Prostate gland (tissue), 2 donors: ENCODE measurements at regions not wholly inside any gene's neighbourhood (a gene's known extent, or its start where the extent isn't known, plus 50 kb on each side); places are given as distances from the start of the nearest gene placed in this dataset.

Experiments
- DNase-seq: peaks from one replicate; pipeline ENCODE4 v3.0.0-alpha.2; 2019; ENCODE audit warnings: low spot score
- H3K27ac ChIP-seq, 2 donors: fragments of 200-600 bp; sonication (generic); 2 replicates each; pipeline ENCODE4 v1.5.1; 2017 to 2019
- H3K27me3 ChIP-seq: fragments of 200-600 bp; sonication (generic); replicated peaks from 2 replicates; pipeline ENCODE4 v1.5.1; 2019; ENCODE audit not compliant: insufficient read depth
- H3K36me3 ChIP-seq, 2 donors: fragments of 200-600 bp; sonication (generic); 1 replicate in 1 of 2; 2 replicates in 1 of 2; pipeline versions ENCODE4 v1.5.1 to v1.8.1; 2017 to 2019
- H3K4me1 ChIP-seq: fragments of 200-600 bp; sonication (generic); replicated peaks from 2 replicates; pipeline ENCODE4 v1.5.1; 2019
- H3K4me3 ChIP-seq, 2 donors: fragments of 200-600 bp; sonication (generic); 2 replicates each; pipeline ENCODE4 v1.5.1; 2017 to 2019
- H3K9me3 ChIP-seq: fragments of 200-600 bp; sonication (generic); 2 replicates; pipeline ENCODE4 v1.5.1; 2017
- POLR2A ChIP-seq: fragments of 450-650 bp; IDR thresholded peaks from one replicate; pipeline ENCODE4 v1.6.1; 2016; ENCODE audit warnings: antibody characterized with exemption, mild to moderate bottlenecking
- POLR2AphosphoS5 ChIP-seq: sonication (generic); formaldehyde crosslinking; IDR thresholded peaks from one replicate; pipeline ENCODE4 v1.6.1; 2017; ENCODE audit warnings: antibody characterized with exemption
- WGBS: methylation state at CpG from one replicate; pipeline ENCODE4 v1.1.5; 2018; 5-methylcytosine and 5-hydroxymethylcytosine counted together
- intact Hi-C: fragments of 100-400 bp; cut with DNase I; formaldehyde crosslinking; loops from one replicate; pipeline ENCODE4 v1.14.2; 2022
- TF ChIP-seq, protein P1 (sequence below), 4 experiments: fragments of 200-600 bp in 2 of 4; fragments of 450-650 bp in 2 of 4; sonication (generic) in 2 of 4; IDR thresholded peaks; 1 replicate in 3 of 4; 2 replicates in 1 of 4; pipeline ENCODE4 v1.5.1; 2016 to 2019; ENCODE audit warnings: antibody characterized with exemption in 4 of 4, mild to moderate bottlenecking in 2 of 4, moderate library complexity in 2 of 4

- Histone ChIP-seq H3K4me3 (no peak overlapping the region), H3K27me3 (no peaks in the 10 kb centered on the region), H3K9me3 (no peaks in the 10 kb centered on the region), H3K27ac (no peak overlapping the region), H3K36me3 (no peaks in the 10 kb centered on the region), H3K4me1 (no peaks in the 10 kb centered on the region)
- no peak for DNase-seq
- TF ChIP-seq POLR2AphosphoS5 = no peak
- TF ChIP-seq POLR2A = no peak
- TF ChIP-seq, protein P1, sequence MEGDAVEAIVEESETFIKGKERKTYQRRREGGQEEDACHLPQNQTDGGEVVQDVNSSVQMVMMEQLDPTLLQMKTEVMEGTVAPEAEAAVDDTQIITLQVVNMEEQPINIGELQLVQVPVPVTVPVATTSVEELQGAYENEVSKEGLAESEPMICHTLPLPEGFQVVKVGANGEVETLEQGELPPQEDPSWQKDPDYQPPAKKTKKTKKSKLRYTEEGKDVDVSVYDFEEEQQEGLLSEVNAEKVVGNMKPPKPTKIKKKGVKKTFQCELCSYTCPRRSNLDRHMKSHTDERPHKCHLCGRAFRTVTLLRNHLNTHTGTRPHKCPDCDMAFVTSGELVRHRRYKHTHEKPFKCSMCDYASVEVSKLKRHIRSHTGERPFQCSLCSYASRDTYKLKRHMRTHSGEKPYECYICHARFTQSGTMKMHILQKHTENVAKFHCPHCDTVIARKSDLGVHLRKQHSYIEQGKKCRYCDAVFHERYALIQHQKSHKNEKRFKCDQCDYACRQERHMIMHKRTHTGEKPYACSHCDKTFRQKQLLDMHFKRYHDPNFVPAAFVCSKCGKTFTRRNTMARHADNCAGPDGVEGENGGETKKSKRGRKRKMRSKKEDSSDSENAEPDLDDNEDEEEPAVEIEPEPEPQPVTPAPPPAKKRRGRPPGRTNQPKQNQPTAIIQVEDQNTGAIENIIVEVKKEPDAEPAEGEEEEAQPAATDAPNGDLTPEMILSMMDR (IDR thresholded peaks at IDR 0.05) = no peak
- intact Hi-C loops = no loop called here
- WGBS = 84% methylated on average over 6 of the region's 6 CpGs
These were observed 781.9 kb downstream of the GALR1 start for GRCh38 chr18:78031589-78031988.

- intact Hi-C loops = no loop called here
- Histone ChIP-seq H3K9me3 (no peaks in the 10 kb centered on the region), H3K27me3 (no peaks in the 10 kb centered on the region), H3K27ac (no peak overlapping the region), H3K4me1 (no peaks in the 10 kb centered on the region), H3K36me3 (no peaks in the 10 kb centered on the region), H3K4me3 (no peak overlapping the region)
- 94% methylated on average over 8 of the region's 8 CpGs for WGBS
- DNase-seq = no peak
- TF ChIP-seq POLR2AphosphoS5 = no peak
- TF ChIP-seq, protein P1 (IDR thresholded peaks at IDR 0.05) = no peak
- no peak for TF ChIP-seq POLR2A
These were observed 782.3 kb downstream of the GALR1 start for GRCh38 chr18:78031991-78032390.

GRCh38 chr18:78032574-78032973 lies 782.9 kb downstream of the GALR1 start:
- no peaks in the 10 kb centered on the region for H3K36me3 ChIP-seq
- no peak overlapping the region for H3K27ac ChIP-seq
- intact Hi-C loops = no loop called here
- WGBS = 84% methylated on average over 6 of the region's 6 CpGs
- no peak for TF ChIP-seq POLR2AphosphoS5
- TF ChIP-seq, protein P1 (IDR thresholded peaks at IDR 0.05) = no peak
- no peak for TF ChIP-seq POLR2A
- no peak overlapping the region for H3K4me3 ChIP-seq
- DNase-seq = no peak
- no peaks in the 10 kb centered on the region for H3K9me3 ChIP-seq
- no peaks in the 10 kb centered on the region for H3K27me3 ChIP-seq
- no peaks in the 10 kb centered on the region for H3K4me1 ChIP-seq

- no peak for DNase-seq
- no peaks in the 10 kb centered on the region for H3K27me3 ChIP-seq
- WGBS = 41% methylated on average over 6 of the region's 6 CpGs
- H3K4me1 ChIP-seq = no peaks in the 10 kb centered on the region
- intact Hi-C loops = no loop called here
- no peaks in the 10 kb centered on the region for H3K9me3 ChIP-seq
- no peak overlapping the region for H3K4me3 ChIP-seq
- H3K27ac ChIP-seq = no peak overlapping the region
- H3K36me3 ChIP-seq = no peaks in the 10 kb centered on the region
- TF ChIP-seq POLR2AphosphoS5 (no peak), POLR2A (no peak)
- TF ChIP-seq, protein P1 (IDR thresholded peaks at IDR 0.05) = no peak
These were observed 785.1 kb downstream of the GALR1 start for GRCh38 chr18:78034755-78035154.

DNA sequence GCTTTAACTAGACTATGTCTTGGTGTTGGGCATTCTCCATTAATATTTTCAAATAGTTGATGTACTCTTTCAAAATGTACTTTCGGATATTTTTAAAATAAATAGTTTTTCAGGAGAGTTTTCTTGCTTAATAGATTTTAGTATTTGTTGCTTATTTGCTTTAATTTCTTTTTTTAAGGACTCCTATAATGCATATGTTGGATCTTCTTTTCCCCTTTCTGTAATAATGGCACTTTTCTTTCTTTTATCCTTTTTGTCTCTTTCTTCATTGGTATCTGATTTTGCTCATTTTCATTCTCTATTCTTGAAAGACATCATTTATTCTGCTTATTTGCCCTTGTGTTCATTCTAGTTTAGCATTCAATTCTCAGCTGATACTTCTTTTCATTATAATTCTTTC lies 791.6 kb downstream of the GALR1 start:
- WGBS = 92% methylated on average over 1 of the region's 1 CpG
- H3K4me1 ChIP-seq = no peaks in the 10 kb centered on the region
- H3K36me3 ChIP-seq = no peaks in the 10 kb centered on the region
- H3K9me3 ChIP-seq = no peaks in the 10 kb centered on the region
- H3K27me3 ChIP-seq = no peaks in the 10 kb centered on the region
- H3K27ac ChIP-seq = no peak overlapping the region
- no peak for DNase-seq
- intact Hi-C loops = no loop called here
- no peak overlapping the region for H3K4me3 ChIP-seq
- TF ChIP-seq POLR2AphosphoS5 (no peak), POLR2A (no peak)
- TF ChIP-seq, protein P1 (IDR thresholded peaks at IDR 0.05) = no peak
